ENCODE measurements at regions not wholly inside any gene's neighbourhood (a gene's known extent, or its start where the extent isn't known, plus 50 kb on each side); places are given as distances from the start of the nearest gene placed in this dataset.
A peak's percentile ranks its signal among the peaks of the same experiment; 100 is the strongest.

DNA sequence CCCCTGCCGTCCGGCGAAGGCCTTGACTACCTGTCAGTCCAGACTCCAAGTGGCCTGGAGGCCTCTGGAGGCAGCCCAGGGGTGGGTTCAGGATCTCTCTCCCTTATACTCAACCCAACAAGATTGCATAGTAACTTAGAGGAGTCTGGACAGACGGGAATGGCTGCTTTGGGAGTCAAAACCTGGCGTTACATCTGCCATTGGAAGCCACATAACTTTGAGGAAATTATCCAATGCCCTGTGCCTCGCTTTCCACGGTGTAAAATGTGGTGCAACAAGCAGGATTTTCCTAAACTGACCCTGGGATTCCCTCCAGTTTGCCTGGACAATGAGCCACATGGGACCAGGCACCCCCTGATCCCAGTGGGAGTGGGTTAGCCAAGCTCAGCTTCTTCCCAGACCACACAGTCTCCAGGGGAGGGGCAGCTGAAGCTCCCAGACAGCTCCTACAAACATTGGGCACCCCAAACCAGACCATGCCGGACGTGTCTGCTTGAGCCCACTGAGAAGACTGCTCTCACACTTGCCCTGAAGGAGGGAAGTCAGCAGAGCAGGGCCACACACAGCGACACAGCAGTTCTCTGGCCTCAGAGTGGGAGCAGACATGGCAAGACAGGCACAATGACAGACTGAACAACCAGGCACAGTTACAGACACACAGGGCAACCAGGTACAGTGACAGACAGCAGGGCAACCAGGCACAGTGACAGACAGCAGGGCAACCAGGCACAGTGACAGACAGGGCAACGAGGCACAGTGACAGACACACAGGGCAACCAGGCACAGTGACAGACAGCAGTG is 65.6 kb upstream of the RAB6C start:
- no peaks in the 10 kb centered on the region for H3K27me3 ChIP-seq
- 78 to 81% methylated on average over 6 to 11 of the region's 11 CpGs for WGBS, 2 donors
- no peak for TF ChIP-seq POLR2A (IDR thresholded peaks at IDR 0.05)
- TF ChIP-seq, protein P1, sequence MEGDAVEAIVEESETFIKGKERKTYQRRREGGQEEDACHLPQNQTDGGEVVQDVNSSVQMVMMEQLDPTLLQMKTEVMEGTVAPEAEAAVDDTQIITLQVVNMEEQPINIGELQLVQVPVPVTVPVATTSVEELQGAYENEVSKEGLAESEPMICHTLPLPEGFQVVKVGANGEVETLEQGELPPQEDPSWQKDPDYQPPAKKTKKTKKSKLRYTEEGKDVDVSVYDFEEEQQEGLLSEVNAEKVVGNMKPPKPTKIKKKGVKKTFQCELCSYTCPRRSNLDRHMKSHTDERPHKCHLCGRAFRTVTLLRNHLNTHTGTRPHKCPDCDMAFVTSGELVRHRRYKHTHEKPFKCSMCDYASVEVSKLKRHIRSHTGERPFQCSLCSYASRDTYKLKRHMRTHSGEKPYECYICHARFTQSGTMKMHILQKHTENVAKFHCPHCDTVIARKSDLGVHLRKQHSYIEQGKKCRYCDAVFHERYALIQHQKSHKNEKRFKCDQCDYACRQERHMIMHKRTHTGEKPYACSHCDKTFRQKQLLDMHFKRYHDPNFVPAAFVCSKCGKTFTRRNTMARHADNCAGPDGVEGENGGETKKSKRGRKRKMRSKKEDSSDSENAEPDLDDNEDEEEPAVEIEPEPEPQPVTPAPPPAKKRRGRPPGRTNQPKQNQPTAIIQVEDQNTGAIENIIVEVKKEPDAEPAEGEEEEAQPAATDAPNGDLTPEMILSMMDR (IDR thresholded peaks at IDR 0.05): no peak
- no peaks in the 10 kb centered on the region for H3K36me3 ChIP-seq (ENCODE audit: low read depth, missing control alignments)
- no peaks in the 10 kb centered on the region for H3K4me1 ChIP-seq
- intact Hi-C loops (cut with DNase I; ENCODE audit: low total_unique reads): no loop called here
- H3K9me3 ChIP-seq: no peaks in the 10 kb centered on the region
- H3K27ac ChIP-seq: no peak overlapping the region
- no peak overlapping the region for H3K4me3 ChIP-seq
- DNase-seq: peak; percentile 8

DNA sequence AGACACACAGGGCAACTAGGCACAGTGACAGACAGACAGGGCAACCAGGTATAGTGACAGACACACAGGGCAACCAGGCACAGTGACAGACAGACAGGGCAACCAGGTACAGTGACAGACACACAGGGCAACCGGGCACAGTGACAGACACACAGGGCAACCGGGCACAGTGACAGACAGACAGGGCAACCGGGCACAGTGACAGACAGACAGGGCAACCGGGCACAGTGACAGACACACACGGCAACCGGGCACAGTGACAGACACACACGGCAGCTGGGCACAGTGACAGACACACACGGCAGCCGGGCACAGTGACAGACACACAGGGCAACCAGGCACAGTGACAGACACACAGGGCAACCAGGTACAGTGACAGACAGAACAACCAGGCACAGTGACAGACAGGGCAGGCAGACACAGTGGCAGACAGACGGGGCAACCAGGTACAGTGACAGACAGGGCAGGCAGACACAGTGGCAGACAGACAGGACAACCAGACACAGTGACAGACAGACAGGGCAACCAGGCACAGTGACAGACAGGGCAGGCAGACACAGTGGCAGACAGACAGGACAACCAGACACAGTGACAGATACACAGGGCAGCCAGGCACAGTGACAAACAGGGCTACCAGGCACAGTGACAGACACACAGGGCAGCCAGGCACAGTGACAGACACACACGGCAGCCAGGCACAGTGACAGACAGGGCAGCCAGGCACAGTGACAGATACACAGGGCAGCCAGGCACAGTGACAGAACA is 64.7 kb upstream of the RAB6C start:
- DNase-seq: peak; percentile 2
- Histone ChIP-seq H3K4me3 (no peak overlapping the region), H3K4me1 (no peaks in the 10 kb centered on the region), H3K27me3 (no peaks in the 10 kb centered on the region), H3K9me3 (no peaks in the 10 kb centered on the region), H3K36me3 (ENCODE audit: low read depth, missing control alignments) (no peaks in the 10 kb centered on the region), H3K27ac (no peak overlapping the region)
- 85 to 92% methylated on average over 10 to 11 of the region's 11 CpGs for WGBS, 2 donors
- intact Hi-C loops (cut with DNase I; ENCODE audit: low total_unique reads): no loop called here
- TF ChIP-seq, protein P1 (IDR thresholded peaks at IDR 0.05): no peak
- TF ChIP-seq POLR2A (IDR thresholded peaks at IDR 0.05): no peak

DNA sequence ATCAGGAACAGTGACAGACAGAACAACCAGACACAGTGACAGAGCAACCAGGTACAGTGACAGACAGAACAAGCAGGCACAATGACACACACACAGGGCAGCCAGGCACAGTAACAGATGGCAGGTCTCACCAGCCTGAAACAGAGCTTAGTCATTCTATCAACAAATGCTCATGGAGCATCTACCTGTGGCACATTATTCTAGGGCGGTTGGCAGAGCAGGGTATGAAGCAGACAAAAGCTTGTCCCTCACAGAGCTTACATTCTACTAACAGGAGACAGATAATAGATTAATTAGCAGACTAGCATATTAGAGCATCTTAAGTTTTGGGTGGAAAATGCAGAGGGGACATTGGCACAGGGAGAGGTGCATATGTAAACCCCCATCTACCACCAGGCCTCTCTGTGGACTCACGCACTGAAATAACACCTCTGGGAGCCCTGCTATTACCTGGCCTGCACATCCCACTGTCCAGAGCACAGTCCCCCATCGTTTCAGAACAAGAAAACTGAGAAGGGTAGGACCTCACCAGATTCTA is 64.1 kb upstream of the RAB6C start:
- Histone ChIP-seq H3K4me1 (no peaks in the 10 kb centered on the region), H3K4me3 (no peak overlapping the region), H3K27me3 (no peaks in the 10 kb centered on the region), H3K27ac (no peak overlapping the region), H3K36me3 (ENCODE audit: low read depth, missing control alignments) (no peaks in the 10 kb centered on the region), H3K9me3 (no peaks in the 10 kb centered on the region)
- TF ChIP-seq, protein P1 (IDR thresholded peaks at IDR 0.05): no peak
- no peak for TF ChIP-seq POLR2A (IDR thresholded peaks at IDR 0.05)
- intact Hi-C loops (cut with DNase I; ENCODE audit: low total_unique reads): no loop called here
- DNase-seq: no peak
- WGBS, 2 donors: 85 to 87% methylated on average over 3 of the region's 3 CpGs

DNA sequence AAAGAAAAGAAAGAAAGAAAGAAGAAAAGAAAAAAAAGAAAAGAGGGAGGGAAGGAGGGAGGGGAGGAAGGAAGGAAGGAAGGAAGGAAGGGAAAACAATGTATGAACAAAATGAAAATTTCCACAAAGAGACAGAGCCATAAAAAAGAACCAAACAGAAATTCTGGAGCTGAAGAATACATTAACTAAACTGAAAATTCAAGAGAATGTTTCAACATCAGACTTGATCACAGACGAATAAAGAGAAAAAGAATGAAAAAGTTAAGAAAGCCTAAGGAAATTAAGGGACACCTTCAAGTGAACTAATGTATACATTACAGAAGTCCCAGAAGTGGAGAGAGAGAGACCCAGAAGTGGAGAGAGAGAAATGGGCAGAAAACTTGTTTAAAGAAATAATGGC is 60.9 kb upstream of the RAB6C start:
- TF ChIP-seq, protein P1 (IDR thresholded peaks at IDR 0.05): no peak
- no peak for TF ChIP-seq POLR2A (IDR thresholded peaks at IDR 0.05)
- no peak for DNase-seq
- H3K4me1 ChIP-seq: peaks cover 10% of the 10 kb centered on the region
- 95% methylated on average over 1 of the region's 1 CpG for WGBS, 2 donors
- intact Hi-C loops (cut with DNase I; ENCODE audit: low total_unique reads): no loop called here
- H3K9me3 ChIP-seq: no peaks in the 10 kb centered on the region
- H3K27ac ChIP-seq: no peak overlapping the region
- H3K27me3 ChIP-seq: no peaks in the 10 kb centered on the region
- no peaks in the 10 kb centered on the region for H3K36me3 ChIP-seq (ENCODE audit: low read depth, missing control alignments)
- H3K4me3 ChIP-seq: no peak overlapping the region

All from testis (tissue), 2 donors.